NCI-H2227 (cell line): ENCODE measurements at regions not wholly inside any gene's neighbourhood (a gene's known extent, or its start where the extent isn't known, plus 50 kb on each side); places are given as distances from the start of the nearest gene placed in this dataset.

Experiments used
- DNase-seq: peaks from one replicate; lab custom pipeline; 2025; ENCODE audit not compliant: unreplicated experiment; lab: John Stamatoyannopoulos, UW

DNA sequence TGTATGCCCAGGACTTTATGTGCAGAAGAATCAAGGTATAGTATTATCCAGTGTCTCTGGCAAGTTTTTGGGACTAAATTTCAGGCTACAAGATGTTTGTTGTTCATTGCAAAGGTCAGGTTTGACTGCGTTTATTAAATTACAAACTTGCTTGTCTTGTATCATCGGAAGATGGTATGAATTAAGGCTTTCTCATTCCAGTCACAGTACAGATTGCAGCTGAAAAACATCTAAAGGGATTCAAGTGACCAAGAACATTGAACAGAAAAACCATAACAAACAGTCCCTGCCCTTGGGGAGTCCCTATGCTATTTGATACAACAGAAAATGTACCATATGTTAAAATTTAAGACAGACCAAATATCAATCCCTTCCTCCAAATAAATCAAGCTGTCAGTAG is 244.7 kb upstream of the TNC start:
- DNase-seq, result no peak

DNA sequence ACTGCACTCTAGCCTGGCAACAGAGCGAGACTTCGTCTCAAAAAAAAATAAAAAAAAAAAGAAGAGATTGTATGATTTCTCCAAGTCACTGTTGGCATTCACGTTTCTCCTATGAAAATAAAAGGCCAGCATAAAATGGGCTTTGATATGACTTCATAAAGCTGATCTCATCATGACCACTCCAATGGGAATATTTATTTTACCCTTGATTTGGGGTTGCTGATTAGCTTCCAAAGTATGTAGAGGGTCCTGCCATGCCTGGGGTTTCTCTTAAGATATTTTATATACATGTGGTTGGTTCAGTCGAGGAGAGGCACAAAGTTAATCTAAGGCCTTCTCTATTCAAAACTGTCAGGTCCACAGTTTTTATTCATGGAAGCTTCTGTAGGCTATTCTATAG is 247.0 kb upstream of the TNC start:
- DNase-seq, result no peak

DNA sequence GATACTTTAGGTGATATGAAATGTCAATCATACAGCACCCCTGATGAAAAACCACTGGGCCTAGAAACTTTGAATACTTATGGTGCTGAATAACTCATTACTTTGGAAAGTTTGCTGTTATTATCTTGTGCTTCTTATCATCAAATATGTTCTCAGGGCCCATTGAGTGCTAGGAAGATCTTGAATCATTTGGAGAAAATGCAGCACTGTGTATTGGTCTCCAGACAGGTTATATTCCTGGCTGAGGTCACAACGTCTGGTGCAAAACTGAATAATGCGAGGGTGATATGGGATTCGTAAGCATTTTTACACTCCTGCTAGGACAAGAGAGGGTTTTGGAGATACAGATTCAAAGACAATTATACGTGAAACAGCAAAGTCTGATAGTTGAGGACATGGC is 249.4 kb upstream of the TNC start:
- no peak for DNase-seq

DNA sequence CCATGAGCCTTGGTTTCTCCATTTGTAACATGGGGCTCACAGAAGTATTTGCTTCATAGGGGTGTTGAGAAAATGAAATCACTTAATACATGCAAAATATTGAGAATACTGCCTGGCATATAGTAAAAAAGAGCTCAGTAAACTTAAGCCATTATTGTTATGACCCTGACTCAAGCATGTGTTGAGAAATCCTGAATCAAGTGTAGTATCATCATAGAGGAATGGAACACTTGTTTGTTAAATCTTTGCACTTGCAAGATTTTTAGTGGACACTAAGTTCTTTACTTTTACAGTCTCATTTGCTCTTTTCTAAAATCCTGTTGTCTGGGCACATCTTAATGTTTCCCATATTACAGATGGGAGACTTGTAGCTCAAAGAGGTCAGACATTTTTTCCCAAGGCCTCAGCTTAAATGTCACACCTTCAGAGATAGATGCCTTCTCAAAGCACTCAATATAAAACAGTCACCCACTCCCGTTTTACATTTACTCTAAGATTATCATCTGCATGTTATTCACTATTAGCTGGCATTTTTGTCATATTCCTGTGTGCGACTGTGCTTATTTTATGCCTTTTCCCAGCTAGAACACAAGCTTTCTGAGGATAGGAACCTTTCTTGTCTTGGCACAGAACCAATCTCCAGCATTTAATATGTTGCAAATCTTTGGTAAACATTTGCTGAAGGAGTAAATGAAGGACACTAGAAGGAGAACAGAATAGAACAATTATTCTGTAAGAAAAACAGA is 250.0 kb upstream of the TNC start:
- DNase-seq, result no peak

GRCh38 chr9:115369322-115369957 is 251.5 kb upstream of the TNC start:
- no peak for DNase-seq

DNA sequence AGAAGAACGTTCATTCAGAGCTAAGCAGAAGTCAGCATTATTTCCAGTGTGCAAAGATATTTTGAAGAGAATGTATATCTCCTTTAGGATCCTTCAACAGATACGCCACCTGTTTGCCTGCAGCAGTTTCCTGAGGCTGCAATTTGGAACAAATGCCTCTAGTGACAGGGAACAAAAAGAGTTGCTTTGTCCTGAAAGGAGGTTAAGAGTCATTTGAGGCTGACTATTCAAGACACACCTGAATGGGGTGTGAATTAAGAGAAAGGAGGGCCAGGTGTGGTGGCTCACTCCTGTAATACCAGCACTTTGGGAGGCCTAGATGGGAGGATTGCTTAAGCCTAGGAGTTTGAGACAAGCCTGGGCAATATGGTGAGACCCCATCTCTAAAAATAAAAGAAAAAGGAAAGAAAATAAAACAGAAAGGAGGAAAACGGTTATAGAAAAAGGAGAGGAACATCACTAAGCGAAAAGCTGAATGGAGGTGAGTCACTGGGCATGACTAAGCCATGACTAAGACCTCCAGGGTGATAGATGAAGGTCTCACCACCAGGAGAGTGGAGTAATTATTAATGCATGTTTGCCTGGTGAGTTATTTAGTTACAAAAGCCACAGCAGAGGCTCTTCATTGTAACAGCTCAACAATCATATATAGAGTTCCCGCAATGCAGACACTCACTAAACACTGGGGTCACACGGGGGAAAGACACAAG is 255.2 kb upstream of the TNC start:
- no peak for DNase-seq

- no peak for DNase-seq
These were observed 255.7 kb upstream of the TNC start for GRCh38 chr9:115373710-115374045.

DNA sequence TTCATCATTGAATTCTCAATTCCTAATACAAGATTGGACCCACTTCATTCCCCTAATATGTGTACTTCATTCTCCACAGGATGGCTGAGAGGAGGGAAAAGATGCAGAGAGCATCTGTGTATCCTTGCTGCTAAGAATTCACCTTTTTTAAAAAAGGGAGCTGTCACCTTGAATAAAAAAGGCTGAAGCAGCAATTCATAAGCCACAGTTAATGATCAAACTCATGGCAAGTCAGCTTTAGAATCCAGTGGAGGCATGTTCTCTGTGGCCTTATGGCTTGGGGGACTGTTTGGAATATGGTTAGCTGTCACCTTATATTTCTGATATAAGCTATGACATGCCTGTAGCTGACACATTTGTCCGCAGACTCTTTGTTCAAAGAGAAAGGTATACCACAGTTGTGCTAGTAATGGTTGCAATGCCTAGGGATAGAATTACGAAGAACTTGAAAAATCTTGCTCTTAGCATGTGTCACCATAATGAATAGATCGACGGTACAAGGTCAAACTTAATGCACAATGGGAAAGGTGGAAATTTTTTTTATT is 256.8 kb upstream of the TNC start:
- no peak for DNase-seq

- no peak for DNase-seq
These were observed 260.3 kb upstream of the TNC start for GRCh38 chr9:115378241-115378640.

- DNase-seq, result no peak
These were observed 260.8 kb upstream of the TNC start for GRCh38 chr9:115378758-115379157.

- no peak for DNase-seq
These were observed 261.8 kb upstream of the TNC start for GRCh38 chr9:115379719-115380118.

DNA sequence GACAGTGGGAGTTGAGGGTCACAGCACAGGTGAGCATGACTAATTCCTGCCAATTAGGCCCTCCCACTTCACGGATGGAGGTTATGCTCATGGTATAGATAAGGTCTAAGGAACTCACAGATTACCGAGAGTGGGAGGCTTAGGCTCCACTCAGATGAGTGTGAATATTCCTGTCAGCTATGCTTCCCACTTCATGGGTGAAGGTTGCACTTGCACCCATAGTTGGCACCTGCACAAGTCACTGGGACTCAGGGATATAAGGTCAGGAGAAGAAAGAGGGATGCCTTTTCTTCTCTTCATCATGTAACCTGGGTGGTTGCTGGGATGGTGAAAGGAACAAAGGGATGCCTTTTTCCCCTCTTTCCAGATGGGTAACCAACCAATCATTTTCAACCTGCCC is 264.9 kb upstream of the TNC start:
- DNase-seq, result no peak

- DNase-seq, result no peak
These were observed 267.6 kb upstream of the TNC start for GRCh38 chr9:115385383-115386122.

DNA sequence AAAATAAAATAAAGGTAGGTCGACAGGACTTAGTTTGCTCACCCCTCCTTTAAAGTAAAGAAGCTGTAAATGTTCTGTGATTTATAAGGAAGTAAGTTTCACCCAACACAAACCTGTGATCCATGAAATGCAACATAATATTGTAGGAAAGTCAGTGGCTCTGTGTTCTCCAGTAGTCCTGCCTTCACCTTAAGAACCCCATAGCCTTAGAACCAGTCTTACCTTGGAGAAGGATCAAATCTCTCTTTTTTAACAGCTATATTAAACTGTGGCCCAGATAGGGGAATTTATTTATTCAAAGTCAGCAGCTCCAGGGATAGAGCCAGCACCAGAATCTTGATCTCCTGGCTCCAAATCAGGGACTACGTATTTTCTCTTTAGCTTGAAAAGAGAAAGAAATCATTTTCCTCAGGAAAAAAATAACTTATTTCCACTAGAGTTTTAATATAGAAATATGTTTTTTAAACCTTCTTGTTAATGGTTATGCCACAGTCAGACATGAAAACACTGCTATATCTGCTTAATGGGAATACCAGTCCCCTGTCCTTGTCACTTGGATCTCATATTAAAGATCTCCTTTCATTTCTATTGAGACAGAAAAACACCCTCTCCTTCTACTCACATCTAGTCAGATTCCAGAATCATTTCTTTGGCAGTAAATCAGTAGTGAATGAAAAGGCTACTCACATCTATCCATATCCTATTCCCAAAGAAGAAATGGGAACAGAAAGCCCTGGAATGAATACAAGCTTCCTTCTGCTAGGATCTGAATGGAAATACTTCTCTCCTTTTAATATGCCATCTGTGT is 269.2 kb upstream of the TNC start:
- no peak for DNase-seq

DNA sequence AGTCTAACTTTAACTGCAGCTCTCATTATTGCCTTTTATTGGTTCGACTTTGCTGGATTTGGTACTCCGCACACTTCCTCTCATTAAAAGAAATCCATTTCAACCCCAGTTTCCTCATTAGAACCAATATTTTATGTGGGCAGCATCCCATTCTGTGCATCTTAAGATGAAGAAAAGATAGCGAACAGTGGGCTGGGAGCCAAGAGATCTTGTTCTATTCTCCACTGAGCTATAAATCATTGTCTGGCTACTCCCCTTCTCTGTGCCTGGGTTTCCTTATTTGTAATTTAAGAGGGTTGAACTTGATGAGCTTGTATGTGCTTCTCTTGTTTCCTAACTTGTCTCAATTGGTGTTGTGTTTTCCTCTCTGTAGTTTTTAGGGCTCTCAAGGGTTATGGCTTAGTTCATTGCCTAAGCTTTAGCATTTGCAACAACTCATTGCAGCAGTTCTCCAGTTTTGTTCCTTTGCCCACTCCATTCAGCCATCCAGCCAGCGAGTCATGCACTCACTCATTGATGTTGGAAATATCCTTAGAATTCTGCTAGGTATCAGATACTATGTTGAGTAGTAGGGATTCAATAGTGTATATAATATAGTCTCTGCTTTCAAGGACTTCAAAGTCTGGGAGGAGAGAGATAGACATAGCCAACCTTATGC is 273.3 kb upstream of the TNC start:
- DNase-seq, result no peak

DNA sequence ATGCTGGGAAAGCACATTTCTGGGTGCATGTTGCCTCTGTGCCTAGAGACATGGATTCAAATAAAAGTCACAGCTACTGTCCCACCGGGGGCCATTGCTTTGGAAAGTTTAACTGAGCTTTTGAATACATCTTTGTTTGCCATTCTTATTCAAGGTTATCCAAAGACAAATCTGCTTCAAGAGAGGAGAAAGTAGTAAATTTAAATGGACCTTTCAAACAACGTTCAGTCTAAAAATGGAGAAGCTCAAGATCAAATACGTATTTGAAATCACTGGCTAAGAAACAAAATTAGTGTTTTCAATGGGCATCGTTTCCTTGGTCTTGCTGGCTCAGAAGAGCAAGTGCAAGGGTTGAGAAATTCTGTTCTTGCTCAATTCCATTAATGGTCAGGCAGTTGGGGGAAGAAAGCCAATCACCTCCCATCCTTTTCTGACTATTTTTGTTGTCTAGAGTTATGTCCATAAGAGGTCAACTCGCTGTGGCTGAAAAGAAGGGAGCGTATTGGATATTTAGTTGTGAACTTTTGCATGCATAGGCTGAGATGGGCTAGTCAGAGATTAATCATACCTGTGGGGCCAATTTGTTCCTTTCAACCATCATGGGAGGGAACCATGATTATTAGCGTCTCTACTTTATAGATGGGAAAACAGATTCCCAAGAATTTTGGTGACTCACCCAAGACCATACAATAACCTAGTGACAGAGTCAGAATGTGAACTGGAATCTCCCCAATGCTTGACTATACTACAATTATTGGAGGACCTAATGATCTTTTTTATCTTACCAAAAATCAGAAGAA is 276.2 kb upstream of the TNC start:
- no peak for DNase-seq

DNA sequence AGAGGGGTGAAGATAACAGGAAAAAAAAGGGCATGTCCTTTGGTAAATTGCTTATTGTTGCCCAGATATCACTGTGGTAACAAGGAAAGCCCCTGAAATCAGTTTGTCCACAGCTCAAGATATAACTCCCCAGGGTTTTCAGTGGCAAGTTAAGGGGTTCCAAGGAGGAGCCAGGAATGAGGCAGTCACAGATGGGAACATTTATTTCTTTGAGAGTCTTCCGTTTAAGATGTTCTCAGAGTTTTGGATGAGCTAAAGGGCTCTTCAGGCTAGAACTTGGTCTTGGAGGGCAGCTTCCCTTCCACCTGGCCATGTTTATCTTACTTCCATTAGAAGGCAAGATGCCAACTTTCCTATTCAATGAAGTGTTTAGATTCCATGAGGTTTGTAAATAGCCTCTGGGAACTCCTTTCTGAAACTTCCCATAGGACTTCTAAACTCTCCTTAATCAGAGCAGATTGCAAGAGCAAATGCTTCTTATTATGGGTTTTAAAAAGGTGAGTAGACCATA is 277.6 kb upstream of the TNC start:
- DNase-seq, result no peak

DNA sequence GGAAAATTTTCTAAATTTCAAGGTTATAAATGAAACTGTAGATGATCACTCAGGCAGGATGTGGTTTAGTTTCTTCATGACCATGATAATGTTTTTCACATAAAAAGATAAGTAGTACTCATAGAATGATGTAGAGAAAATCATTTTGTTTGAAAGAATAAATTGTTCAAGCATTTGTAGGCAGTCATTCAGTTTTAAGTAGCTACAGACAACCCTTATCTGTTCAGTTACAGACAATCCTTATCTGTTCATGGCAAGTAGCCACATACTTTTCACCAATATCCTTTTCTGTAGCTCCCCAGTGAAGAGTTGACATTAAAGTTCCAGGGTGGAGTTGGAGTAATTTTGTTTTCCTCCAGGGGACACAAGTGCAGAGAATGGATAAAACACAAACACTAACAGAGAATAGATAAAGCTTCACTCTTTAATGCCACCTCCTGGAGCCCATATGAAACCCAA is 278.1 kb upstream of the TNC start:
- DNase-seq, result no peak
